ENCODE measurements at regions not wholly inside any gene's neighbourhood (a gene's known extent, or its start where the extent isn't known, plus 50 kb on each side); places are given as distances from the start of the nearest gene placed in this dataset.

DNA sequence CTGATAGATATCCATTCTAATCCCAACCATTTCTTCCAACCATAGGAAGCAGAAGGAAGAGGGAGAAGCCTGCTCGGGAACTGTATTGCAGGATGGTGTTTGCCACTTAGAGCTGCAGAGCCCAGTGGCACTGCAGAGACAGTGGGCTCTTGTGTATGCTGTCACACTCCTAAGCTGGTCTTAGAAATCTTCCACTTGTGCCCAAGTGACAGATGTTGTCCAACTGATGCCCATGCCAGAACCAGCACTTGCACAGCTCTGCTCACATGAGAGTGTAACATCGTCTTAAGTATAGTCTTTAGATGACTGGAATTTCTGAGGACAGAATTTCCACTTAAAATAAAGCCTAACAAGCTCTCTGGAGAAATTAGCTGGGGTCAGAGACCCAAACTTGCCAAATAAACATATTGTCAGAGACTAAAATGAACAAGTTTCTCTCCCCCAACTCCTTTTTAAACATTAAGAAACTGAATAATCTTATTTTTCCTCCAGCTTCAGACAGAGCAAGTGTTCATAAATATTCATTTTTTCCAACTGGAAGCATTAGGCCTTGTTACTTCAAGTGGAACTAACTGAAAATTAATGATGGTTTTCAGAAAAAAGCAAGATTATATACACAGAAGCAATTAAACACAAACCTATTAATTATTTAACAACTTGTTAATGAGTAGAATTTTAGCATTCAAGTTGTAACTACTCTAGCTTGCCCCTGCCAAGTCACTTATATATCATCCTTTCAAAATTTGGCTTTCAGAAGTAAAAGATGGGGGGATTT lies 577.3 kb downstream of the AJAP1 start:
- intact Hi-C loops (cut with DNase I), result no loop called here
- Histone ChIP-seq H3K4me1 (no peaks in the 10 kb centered on the region), H3K27ac (no peak overlapping the region), H3K9me3 (no peaks in the 10 kb centered on the region), H3K4me3 (no peak overlapping the region), H3K36me3 (replicated peaks in 1 of 2; ENCODE audit: insufficient read depth in 1 of 2, low read depth in 2 of 2) (no peaks in the 10 kb centered on the region), H3K27me3 (no peaks in the 10 kb centered on the region)
- TF ChIP-seq, protein P1, sequence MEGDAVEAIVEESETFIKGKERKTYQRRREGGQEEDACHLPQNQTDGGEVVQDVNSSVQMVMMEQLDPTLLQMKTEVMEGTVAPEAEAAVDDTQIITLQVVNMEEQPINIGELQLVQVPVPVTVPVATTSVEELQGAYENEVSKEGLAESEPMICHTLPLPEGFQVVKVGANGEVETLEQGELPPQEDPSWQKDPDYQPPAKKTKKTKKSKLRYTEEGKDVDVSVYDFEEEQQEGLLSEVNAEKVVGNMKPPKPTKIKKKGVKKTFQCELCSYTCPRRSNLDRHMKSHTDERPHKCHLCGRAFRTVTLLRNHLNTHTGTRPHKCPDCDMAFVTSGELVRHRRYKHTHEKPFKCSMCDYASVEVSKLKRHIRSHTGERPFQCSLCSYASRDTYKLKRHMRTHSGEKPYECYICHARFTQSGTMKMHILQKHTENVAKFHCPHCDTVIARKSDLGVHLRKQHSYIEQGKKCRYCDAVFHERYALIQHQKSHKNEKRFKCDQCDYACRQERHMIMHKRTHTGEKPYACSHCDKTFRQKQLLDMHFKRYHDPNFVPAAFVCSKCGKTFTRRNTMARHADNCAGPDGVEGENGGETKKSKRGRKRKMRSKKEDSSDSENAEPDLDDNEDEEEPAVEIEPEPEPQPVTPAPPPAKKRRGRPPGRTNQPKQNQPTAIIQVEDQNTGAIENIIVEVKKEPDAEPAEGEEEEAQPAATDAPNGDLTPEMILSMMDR (IDR thresholded peaks at IDR 0.05), result no peak
- no peak for TF ChIP-seq POLR2A (IDR thresholded peaks at IDR 0.05)
- no peak for ATAC-seq
- DNase-seq, result no peak
- 45 to 51% methylated on average over 2 of the region's 2 CpGs for WGBS, 2 donors

DNA sequence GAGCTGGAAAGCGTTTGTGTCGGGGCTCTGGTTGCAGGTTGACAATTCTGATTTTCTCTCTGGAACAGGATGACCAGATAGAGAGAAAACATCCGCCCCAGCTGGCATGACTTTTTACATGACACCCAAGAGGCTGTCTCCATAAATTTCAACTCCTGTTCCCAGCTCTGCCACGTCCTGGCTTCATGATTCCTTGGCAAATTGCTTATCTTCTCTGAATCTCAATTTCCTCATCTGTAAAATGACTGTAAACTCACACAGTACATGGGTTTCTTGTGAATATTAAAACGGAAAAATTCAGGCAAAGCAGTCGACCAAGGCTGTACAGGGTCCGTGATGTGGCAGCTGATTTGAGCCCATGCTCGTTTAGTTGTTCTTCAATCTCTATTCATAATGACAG lies 572.7 kb downstream of the AJAP1 start:
- no peak for DNase-seq
- Histone ChIP-seq H3K4me1 (no peaks in the 10 kb centered on the region), H3K9me3 (no peaks in the 10 kb centered on the region), H3K36me3 (replicated peaks in 1 of 2; ENCODE audit: insufficient read depth in 1 of 2, low read depth in 2 of 2) (no peaks in the 10 kb centered on the region), H3K27me3 (no peaks in the 10 kb centered on the region), H3K27ac (no peak overlapping the region), H3K4me3 (no peak overlapping the region)
- 59 to 73% methylated on average over 8 of the region's 8 CpGs for WGBS, 2 donors
- TF ChIP-seq, protein P1 (IDR thresholded peaks at IDR 0.05), result no peak
- no peak for TF ChIP-seq POLR2A (IDR thresholded peaks at IDR 0.05)
- ATAC-seq, result no peak
- intact Hi-C loops (cut with DNase I), result no loop called here

DNA sequence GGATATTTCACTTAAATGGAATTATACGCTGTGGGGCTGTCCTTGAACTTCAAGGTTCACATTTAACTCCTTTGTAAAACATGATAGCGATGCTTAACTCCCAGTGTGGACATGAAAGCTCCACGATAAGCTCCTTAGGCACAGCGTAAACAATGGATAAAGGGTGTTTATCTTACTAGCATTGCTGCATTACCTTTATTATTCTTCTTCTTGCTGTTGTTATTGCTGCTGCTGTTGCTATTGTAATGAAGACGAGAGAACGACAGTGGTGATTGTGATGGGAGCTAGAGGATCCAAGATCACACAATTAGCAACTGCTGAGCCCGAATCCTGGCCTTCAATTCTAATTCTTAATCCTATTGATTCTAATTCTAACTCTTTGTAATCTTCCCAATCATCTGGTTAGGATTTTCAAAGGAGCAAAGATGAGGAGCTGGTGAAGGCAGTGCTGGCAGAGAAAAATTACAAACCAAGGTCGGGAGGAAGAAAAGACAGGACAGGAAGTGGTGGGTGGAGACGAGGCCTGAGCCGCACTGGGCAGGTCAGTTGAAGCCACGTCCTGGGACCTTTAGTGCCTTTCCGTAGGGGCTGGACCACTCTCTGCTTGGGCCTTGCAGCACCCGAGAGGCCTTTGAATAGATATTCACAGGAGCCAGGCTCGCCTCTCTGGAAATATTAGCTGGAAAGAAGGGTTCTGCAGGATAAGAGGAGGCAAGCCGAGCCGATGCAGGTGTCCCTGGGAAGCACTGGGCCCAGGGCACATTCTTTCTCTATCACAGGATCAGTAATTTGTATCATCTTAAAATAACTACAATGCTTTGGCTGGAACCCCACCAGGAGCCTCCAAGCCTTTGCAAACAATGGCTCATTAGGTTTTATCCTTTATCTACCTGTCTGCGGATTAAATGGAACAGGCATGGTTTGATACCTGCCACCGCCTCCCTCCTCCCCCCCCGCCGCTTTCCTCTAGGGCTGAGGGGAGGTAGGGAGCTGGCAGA lies 571.6 kb downstream of the AJAP1 start:
- Histone ChIP-seq H3K9me3 (no peaks in the 10 kb centered on the region), H3K4me3 (no peak overlapping the region), H3K27ac (no peak overlapping the region), H3K27me3 (no peaks in the 10 kb centered on the region), H3K36me3 (replicated peaks in 1 of 2; ENCODE audit: insufficient read depth in 1 of 2, low read depth in 2 of 2) (no peaks in the 10 kb centered on the region), H3K4me1 (no peaks in the 10 kb centered on the region)
- DNase-seq (no peak), ATAC-seq (no peak)
- TF ChIP-seq, protein P1 (IDR thresholded peaks at IDR 0.05), result no peak
- TF ChIP-seq POLR2A (IDR thresholded peaks at IDR 0.05), result no peak
- 51 to 56% methylated on average over 20 of the region's 20 CpGs for WGBS, 2 donors
- intact Hi-C loops (cut with DNase I), result no loop called here

DNA sequence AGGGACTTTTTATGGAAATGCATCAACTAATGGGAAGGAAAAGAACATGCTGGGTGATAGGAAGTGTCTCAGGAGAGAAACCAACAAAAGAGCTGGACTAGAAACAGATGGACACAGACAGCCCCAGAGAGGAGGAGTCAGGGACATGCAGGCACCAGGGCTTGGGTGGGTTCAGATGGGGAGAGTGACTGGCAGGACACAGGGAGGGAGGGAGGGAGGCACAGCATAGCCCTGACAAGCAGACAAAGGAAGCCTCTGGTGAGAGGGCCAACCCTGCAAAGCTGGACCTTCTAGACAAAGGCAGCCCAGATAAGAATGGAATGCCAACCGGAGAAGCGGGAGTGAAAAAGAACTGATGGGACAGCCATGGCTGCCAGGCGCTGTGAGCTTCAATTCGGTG lies 568.8 kb downstream of the AJAP1 start:
- intact Hi-C loops (cut with DNase I), result no loop called here
- no peak overlapping the region for H3K4me3 ChIP-seq
- no peaks in the 10 kb centered on the region for H3K9me3 ChIP-seq
- no peak for ATAC-seq
- no peak for DNase-seq
- 33 to 36% methylated on average over 4 of the region's 4 CpGs for WGBS, 2 donors
- no peaks in the 10 kb centered on the region for H3K36me3 ChIP-seq (replicated peaks in 1 of 2; ENCODE audit: insufficient read depth in 1 of 2, low read depth in 2 of 2)
- H3K27ac ChIP-seq, result no peak overlapping the region
- TF ChIP-seq, protein P1 (IDR thresholded peaks at IDR 0.05), result no peak
- TF ChIP-seq POLR2A (IDR thresholded peaks at IDR 0.05), result no peak
- H3K4me1 ChIP-seq, result no peaks in the 10 kb centered on the region
- H3K27me3 ChIP-seq, result no peaks in the 10 kb centered on the region

Measured in body of pancreas (tissue), 4 donors.